ENCODE measurements at regions not wholly inside any gene's neighbourhood (a gene's known extent, or its start where the extent isn't known, plus 50 kb on each side); places are given as distances from the start of the nearest gene placed in this dataset.

DNA sequence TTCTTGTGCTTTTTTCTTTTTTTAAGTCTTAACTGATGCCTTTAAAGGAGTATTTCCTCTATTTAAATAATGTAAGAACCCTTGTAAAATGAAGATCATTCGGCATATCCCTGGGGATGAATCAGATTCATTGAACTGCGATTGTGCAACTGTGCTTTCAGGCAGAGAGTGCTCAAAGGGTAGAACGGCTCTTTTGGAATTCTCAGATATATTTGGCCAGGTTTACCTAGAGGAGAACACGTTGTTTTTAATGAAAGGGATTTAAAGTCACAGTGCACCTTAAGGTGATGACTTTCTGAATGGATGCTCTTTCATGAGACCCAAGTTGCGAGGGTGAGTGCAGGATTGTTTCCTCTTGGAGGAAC, 51.6 kb upstream of the ELOVL6 start:
- TF ChIP-seq, protein P1, sequence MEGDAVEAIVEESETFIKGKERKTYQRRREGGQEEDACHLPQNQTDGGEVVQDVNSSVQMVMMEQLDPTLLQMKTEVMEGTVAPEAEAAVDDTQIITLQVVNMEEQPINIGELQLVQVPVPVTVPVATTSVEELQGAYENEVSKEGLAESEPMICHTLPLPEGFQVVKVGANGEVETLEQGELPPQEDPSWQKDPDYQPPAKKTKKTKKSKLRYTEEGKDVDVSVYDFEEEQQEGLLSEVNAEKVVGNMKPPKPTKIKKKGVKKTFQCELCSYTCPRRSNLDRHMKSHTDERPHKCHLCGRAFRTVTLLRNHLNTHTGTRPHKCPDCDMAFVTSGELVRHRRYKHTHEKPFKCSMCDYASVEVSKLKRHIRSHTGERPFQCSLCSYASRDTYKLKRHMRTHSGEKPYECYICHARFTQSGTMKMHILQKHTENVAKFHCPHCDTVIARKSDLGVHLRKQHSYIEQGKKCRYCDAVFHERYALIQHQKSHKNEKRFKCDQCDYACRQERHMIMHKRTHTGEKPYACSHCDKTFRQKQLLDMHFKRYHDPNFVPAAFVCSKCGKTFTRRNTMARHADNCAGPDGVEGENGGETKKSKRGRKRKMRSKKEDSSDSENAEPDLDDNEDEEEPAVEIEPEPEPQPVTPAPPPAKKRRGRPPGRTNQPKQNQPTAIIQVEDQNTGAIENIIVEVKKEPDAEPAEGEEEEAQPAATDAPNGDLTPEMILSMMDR (IDR thresholded peaks at IDR 0.05) = no peak
- TF ChIP-seq POLR2A (IDR thresholded peaks at IDR 0.05) = no peak
- no peak for TF ChIP-seq EP300 (IDR thresholded peaks at IDR 0.05)
